Brain microvascular endothelial cell (primary cell): ENCODE measurements at regions not wholly inside any gene's neighbourhood (a gene's known extent, or its start where the extent isn't known, plus 50 kb on each side); places are given as distances from the start of the nearest gene placed in this dataset.

Experiments
- DNase-seq: peaks from one replicate; pipeline ENCODE4 v3.0.0-alpha.2; 2020
- H3K27ac ChIP-seq: fragments of 250-450 bp; sonication (Bioruptor Pico); 2 replicates; pipeline ENCODE4 v1.5.1; 2020; ENCODE audit warnings: mild to moderate bottlenecking, moderate library complexity
- H3K27me3 ChIP-seq: fragments of 250-450 bp; sonication (Bioruptor Pico); replicated peaks from 2 replicates; pipeline ENCODE4 v1.5.1; 2020; ENCODE audit warnings: mild to moderate bottlenecking
- H3K36me3 ChIP-seq: fragments of 250-450 bp; sonication (Bioruptor Pico); replicated peaks from 2 replicates; pipeline ENCODE4 v1.5.1; 2020; ENCODE audit warnings: mild to moderate bottlenecking
- H3K4me3 ChIP-seq: 2 replicates; pipeline ENCODE4 v1.5.1; 2011; ENCODE audit warnings: low read depth, mild to moderate bottlenecking, control low read depth, low read length, moderate library complexity
- CTCF ChIP-seq: IDR thresholded peaks from 2 replicates; pipeline ENCODE4 v1.5.1; 2011; ENCODE audit warnings: low read depth, mild to moderate bottlenecking, moderate library complexity, low read length, control low read depth, inconsistent platforms; ENCODE audit errors: missing control alignments
- in situ Hi-C: cut with HindIII; loops from 2 replicates; pipeline ENCODE4 v1.10.0; 2017; ENCODE audit warnings: low sequenced_read_pairs, low pct_ligation_motif_present

DNA sequence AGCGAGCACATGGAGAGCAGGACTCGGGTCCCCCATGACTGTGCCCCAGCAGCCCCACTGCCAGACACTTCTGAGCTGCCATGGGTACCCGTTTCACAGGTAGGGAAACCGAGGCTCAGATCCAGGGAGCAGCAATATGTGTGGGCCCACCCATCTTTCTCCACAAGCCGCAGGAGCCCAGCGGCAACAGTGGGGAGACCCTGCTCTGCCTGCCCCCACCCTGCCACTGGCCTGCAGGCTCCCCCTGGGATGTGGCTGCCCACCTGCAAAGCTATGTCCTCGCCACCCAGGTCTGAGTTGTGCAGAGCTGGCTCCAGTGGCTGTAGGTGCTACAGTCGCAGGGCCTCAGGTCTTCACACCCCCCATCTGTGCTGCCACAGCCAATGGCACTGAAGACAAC is 50.6 kb upstream of the C1QTNF9B start:
- DNase-seq = no peak
- no peak overlapping the region for H3K27ac ChIP-seq

DNA sequence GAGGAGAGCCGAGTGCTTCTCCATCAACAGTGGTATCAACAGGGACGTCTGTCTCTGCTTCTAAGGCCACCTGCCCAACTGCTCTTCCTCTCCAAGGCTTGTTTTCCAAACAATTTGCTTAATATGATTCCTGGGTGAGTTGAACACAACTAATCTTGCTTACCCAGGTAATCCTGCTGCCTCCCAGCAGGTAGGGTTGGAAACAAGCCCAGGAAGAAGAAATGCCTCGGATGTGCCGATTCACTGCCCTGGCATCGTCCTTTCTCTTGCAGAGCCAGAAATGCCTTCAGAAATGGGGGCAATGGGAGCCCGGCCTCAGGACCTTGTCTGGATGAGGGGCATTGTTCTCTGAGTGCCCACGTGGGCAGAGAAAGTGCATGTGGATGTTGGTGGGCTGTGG is 51.9 kb upstream of the C1QTNF9B start:
- no peaks in the 10 kb centered on the region for H3K36me3 ChIP-seq
- no peak for DNase-seq
- H3K27ac ChIP-seq = no peak overlapping the region
- no peak for TF ChIP-seq CTCF
- H3K4me3 ChIP-seq = no peak overlapping the region
- in situ Hi-C loops = no loop called here
- no peaks in the 10 kb centered on the region for H3K27me3 ChIP-seq

More for the DNA sequence above, 50.6 kb upstream of the C1QTNF9B start:
- no peak for TF ChIP-seq CTCF
- in situ Hi-C loops = no loop called here
- Histone ChIP-seq H3K36me3 (no peaks in the 10 kb centered on the region), H3K4me3 (no peak overlapping the region), H3K27me3 (no peaks in the 10 kb centered on the region)

DNA sequence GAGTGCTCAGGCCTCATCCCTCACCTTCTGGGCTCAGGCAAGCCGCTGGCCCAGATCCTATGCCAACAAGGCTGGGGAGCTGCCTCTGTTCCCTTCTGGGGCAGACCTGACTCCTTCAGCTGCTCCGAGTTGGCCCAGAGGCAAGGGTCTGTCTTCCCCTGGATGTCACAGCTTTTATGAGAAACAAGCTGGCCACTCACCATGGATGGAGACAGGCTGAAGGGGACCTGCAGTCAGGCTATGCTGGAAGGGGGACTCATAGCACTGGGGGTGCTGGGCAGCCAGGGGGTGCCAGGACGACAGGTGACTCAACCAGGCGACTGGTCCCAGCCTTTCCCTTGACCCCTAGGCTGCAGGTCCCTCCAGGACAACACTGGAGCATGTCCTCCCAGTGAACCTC is 52.4 kb upstream of the C1QTNF9B start:
- Histone ChIP-seq H3K36me3 (no peaks in the 10 kb centered on the region), H3K4me3 (no peak overlapping the region), H3K27me3 (no peaks in the 10 kb centered on the region), H3K27ac (no peak overlapping the region)
- no peak for DNase-seq
- TF ChIP-seq CTCF = no peak
- in situ Hi-C loops = no loop called here

DNA sequence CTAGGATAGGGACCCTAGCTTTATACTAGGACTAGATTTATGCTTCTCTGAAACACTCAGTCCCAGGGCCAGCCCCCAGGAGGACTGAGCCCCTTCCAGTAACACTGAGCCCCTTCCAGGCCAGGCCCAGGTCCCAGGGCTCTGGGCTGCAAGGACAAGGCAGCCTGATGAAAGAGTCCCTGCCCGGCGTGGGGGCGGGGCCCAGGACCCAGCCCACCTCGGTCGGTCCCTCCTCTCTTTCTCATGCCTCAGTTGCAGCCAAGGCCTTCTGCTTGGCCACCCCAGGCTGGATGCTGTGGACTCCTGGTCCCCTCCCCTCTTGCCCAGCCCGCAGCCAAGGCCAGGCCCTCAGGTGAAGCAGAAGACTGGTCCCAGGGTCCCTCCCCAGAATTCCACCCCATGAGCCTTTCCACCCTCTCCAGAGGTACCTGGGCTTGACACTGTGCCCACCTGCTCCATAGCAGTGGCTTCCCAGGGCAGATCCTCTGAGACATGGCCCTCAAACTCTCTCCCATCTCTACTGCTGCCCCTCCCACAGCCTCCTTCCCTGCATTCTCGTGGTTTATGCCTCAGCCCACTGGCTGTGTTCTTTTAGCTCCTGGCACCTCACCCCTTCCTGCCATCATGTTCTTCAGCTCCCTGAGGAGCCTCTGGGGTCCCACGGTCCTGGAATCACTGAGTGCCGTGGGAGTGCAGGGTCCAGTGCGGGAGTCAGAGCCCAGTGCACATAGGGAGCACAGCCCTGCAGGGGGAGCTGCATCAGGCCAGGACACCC is 53.6 kb upstream of the C1QTNF9B start:
- no peak overlapping the region for H3K4me3 ChIP-seq
- H3K36me3 ChIP-seq = no peaks in the 10 kb centered on the region
- H3K27me3 ChIP-seq = no peaks in the 10 kb centered on the region
- in situ Hi-C loops = no loop called here
- H3K27ac ChIP-seq = no peak overlapping the region
- no peak for DNase-seq
- TF ChIP-seq CTCF = peak; percentile 43

- H3K27ac ChIP-seq = no peak overlapping the region
- no peak for TF ChIP-seq CTCF
- H3K36me3 ChIP-seq = no peaks in the 10 kb centered on the region
- in situ Hi-C loops = no loop called here
- no peaks in the 10 kb centered on the region for H3K27me3 ChIP-seq
- DNase-seq = no peak
- H3K4me3 ChIP-seq = no peak overlapping the region
Measured at GRCh38 chr13:23952796-23953195, 55.5 kb upstream of the C1QTNF9B start.
